HG03139 (cell line): ENCODE measurements at regions not wholly inside any gene's neighbourhood (a gene's known extent, or its start where the extent isn't known, plus 50 kb on each side); places are given as distances from the start of the nearest gene placed in this dataset.

ENCODE experiments used
- ATAC-seq: cut with Tn5 transposase; IDR thresholded peaks from one replicate; pipeline ENCODE4 v1.9.1; 2021; ENCODE audit not compliant: unreplicated experiment

DNA sequence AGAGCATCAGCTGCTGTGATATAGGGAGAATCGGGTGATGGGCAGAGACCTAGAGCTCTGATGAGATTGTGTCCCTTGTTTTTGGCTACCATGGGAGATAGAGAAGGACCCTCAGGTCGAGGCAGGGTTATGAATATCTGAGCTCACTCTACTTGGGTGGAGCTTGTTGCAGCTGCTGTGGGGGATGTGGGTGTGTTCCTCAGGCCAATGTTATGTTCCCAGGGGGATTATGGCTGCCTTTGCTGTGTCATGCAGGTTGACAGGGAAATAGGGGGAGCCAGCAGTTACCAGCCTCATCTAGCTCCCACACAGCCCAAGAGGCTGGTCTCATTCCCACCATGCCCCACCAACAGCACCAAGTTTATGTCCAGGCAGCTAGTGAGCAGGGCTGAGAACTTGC lies 131.5 kb downstream of the TRIM42 start:
- ATAC-seq, result no peak

DNA sequence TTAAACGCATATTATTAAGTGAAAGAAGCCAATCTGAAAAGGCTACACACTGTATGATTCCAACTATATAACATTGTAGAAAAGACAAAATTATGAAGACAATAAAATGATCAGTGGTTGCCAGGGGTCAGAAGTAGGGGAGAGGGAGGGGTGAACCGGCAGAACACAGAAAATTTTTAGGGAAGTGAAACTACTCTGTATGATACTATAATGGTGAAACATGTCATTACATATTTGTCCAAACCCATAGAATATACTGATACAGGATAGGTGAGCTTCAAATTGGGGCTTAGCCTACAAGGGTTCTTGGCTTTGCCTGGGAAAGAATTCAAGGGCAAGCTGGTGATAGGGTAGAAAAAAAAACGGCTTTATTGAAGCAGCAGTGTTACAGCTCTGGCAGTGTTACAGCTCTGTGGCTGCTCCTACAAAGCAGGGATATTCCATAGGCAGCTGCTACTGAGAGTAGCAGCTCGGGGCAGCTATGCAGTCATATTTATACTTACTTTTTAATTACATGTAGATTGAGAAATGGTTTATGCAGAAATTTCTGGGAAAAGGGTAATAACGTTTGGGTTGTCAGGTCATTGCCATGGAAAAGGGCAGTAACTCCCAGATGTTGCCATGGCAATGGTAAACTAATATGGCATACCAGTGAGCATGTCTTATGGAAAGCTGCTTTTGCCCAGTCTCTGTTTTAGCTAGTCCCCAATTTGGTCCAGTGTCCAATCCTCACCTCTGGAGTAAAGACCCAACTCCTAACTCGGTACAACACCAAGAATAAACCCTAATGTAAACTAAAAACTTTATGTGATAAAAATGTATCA lies 125.1 kb upstream of the SLC25A36 start:
- ATAC-seq, result peak; percentile 97

DNA sequence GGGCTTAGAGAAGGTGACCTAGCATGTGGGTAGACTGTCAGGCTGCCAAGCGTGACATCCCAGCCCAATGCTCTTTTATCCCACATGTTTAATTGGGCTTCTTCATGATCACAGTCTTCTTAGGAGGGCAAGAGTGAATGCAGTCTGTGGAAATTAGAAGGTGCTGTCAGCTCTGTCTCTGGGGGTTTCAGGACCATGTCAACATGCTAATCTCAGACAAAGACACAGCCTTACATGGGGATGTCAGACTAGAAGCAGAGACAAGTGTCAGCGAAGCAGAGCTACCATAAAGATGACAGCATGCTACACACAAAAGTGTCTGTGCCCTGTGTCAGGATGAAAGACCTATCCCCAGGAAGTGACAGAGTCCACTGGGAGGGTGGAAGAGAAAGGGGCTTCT lies 120.1 kb upstream of the SLC25A36 start:
- ATAC-seq, result no peak

DNA sequence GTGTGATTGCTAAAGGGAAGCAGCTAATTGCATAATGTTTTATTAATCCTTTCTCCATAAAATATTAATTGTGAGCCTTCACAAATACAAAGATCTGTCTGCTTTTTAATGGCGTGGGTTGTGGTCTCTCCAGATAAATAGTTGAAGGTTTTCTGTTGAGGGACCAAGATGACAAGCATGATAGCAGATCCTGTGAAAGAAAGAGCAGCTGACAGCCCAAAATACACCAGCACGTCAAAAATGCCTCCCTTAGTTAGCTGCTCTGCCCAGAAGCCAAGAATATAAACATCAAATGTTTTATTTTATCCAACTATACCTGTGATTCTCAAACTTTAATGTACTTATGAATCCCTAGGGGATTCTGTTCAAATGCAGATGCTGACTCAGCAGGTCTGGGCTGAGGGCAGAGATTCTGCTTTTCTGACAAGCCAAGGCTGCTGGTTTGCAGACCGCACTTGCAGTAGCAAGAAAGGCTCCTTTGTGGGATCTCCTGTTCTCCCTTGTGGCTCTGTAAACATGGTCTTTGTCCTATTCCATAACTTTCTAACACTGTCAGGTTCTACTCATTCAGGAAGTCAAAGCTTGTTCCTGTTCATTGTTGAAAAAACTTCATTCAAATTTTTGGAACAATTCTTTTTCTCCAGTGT lies 119.1 kb upstream of the SLC25A36 start:
- ATAC-seq, result no peak

DNA sequence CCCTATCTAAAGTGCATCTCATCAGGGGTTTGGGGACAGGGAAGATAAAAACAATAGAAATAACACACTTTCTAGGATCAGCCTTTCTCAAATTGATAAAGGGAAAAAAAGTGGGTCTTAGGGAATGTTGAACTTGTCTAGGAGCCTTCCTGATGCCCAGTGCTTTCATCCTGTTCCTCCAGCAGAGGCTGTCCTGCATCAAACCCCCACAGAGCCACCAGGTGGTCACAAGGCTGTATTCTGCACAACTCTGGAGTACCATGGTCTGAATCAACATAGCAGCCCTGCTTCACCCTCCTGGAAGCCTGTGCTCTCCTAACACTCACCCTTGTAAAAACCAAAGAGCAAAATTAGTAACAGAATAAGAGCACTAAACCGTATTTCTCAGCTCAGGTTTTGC lies 118.5 kb upstream of the SLC25A36 start:
- ATAC-seq, result no peak

DNA sequence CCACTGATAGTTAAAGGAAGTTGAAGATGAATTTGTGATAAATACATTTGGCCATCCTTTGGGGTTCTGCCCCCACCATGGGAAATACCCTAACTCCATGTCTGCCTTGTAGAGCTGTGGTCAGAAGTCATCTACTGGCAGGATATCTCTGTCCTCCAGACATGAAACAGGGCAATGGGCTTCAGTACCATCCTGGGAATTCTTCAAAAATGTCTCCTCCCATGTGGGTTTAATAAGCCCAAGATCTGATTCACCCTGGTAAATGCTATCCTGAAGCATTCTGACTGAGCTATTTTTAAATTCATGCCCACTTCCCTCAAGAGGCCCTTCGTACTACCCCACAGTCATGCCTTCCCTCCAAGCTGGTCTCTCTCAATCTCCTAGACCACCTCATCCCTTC lies 113.7 kb upstream of the SLC25A36 start:
- no peak for ATAC-seq

DNA sequence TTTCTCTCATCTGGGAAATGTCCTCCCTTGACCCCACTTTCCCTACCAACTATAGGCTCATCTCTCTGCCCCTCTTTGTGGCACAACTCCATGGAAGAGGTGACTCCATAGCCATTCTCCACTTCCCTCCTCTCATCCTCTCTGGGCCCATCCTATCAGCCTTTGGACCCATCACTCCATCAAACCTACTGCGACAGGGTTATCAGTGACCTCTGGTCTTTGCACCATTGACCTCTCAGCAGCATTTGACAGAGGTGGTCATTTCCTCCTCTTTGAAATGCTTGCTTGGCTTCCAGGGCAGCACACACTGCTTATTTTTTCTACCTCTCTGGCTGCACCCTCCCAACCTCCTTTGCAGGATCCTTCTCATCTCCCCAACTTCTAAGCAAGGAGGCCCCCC lies 113.1 kb upstream of the SLC25A36 start:
- no peak for ATAC-seq

DNA sequence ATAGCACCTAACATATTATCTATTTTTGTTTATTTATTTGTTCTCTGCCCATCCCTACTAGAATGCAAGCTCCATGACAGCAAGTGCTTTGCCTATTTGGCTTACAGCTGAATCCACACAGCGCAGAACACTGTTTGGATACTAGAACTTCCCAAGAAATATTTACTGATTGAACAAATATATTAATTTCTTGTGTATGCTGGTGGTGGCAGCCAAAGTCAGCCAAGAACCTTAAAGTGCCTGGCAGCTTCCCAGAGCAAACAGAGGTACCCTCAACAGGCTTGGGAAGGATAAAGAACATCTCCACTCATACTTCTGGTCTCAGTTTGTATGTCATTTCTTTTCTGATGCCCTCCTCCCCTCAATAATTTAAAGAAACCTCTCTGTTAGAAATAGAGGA lies 111.8 kb upstream of the SLC25A36 start:
- no peak for ATAC-seq

DNA sequence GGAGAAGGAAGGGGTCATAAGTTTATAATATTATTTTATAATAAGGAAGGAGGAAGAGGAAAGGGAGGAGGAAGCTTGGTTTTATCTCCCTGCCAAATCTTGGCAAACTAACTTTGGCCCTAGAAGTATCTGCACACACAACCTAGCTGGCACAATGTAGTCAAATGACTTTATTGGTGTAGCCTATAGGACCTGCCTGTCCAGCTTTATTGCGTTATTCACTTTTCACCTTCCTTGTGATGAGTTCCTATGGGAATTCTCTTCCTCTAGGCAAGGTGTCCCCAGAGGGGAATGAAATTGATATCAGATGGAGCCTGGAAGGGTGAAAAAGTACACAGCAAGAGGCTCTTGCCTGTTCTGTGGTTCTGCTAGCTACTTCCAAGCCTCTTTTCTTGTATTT lies 111.2 kb upstream of the SLC25A36 start:
- ATAC-seq, result no peak

DNA sequence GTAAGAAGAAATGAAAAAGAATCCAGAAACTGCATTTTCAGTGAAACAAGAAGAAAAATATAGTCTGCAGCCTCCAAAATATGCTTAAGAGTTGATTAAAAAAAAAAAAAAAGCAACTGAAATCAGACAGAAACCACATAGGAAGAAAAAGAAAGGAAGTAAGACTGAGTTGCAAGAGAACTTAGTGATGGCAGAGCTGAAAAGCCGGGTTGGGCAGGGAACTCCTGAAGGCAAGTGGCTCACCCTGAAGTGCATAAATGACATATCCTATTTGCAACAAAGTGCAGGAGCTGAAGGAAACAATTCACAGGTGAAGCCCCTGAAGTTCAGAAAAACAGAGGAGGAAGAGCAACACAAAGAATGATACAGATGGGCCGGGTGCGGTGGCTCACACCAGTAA lies 108.8 kb upstream of the SLC25A36 start:
- peak; percentile 79 for ATAC-seq

DNA sequence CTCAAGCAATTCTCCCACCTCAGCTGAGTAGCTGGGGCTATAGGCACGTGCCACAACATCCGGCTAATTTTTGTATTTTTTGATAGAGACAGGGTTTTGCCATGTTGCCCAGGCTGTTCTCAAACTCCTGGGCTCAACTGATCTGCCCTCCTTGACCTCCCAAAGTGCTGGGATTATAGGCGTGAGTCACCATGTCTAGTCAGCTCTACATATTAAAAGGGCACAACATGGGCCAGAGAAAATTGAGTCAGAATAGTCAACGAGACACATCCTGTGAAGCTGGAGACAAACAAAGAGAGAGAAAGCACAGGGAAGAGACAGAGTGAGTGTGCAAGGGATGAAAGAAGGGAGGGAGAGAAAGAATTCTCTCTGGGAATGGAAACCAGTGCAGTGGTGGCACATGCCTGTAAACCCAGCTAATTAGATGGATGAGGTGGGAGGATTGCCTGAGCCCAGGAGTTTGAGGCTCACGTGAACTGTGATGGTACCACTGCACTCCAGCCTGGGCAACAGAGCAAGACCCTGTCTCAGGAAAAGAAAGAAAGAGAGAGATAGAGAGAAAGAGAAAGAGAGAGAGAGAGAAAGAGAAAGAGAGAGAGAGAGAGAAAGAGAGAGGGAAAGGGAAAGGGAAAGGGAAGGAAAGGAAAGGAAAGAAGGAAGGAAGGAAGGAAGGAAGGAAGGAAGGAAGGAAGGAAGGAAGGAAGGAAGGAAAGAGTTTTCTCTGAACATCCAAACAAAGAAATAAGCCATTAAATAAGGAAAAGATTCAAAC lies 107.2 kb upstream of the SLC25A36 start:
- no peak for ATAC-seq

DNA sequence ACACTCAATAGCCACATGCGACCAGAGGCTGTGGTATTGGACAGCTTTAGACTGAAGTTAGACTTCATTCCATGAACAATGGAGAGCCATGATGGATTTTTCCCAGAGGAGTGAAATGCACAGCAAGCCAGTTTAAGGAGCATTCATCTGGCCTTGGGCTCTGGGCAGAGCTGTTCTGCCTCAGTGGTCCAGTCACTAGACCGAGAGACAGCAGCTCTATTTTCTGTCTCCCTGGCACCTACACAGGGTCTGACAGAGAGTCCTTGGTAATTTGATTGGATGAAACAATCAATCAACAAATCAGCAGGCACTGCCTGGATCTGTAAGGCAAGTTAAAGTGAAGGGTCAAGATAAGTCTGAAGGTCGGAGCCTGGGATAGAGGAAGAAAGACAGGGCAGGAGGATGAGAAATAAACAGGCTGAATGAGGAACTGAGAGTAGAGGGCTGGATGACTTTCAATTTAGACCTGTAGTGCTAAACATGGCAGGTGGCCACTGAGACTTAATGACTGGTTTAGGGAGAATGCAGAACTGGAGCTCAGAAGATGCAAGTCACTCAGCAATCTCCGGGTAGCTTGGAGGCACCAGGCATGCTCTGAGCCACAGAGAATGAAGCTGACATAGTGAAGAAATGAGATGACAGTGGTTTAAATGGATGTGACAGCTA lies 98.5 kb upstream of the SLC25A36 start:
- ATAC-seq, result peak; percentile 93

DNA sequence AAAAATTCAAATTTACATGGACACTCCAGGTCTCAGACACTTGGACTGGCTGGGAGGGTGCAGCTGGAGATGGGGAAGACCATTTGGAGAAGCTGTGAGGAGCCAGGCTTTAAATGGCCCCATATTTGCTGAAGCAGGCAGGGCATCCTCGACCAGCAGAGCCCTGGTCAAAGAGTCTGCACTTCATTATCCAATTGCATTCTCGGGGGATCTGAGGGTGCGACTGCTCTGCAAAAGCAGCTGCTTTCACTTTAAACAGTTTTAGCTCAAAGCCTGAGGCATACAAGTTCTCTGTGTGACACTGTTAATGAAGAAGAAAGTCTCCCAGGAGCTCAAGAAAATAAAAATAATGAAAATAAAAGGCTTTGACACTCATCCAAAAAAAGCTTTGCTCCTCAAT lies 98.0 kb upstream of the SLC25A36 start:
- ATAC-seq, result peak; percentile 9

DNA sequence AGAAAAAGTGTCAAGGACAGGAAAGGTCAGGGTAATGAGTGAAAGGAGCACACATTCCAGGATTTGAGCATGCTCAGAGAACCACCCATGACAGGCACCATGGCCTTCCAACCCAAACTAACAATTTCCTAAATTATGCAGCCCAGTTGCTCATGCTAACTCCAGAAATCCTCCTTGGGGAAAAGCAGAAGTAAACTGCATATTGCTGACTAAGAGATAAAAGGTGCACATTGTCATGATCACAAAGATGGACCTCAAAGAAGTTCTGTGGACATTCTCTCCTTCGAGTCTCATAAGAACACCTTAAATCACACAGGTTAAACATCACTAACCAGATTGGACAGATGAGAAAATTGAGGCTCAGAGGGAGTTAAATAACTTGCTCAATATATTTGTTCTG lies 97.6 kb upstream of the SLC25A36 start:
- no peak for ATAC-seq

DNA sequence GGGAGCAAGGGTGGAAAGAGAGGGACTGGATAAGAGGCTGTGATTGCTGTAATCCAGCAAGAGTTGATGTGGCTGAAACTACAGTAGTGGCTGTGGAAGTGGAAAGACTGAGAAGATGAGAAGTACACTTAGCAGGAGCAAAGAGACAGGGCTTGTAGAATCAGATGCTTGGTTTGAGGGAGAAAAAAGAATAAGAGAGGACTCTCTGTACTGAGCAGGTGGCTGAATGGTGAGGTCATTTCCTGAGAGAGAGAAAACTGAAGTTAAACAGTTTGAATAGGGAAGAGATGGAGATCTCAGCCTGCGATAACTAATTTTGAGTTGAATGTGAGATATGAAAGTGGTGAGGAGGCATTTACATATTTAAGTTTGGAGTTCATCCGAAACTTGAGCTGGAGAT lies 95.8 kb upstream of the SLC25A36 start:
- ATAC-seq, result peak; percentile 41

DNA sequence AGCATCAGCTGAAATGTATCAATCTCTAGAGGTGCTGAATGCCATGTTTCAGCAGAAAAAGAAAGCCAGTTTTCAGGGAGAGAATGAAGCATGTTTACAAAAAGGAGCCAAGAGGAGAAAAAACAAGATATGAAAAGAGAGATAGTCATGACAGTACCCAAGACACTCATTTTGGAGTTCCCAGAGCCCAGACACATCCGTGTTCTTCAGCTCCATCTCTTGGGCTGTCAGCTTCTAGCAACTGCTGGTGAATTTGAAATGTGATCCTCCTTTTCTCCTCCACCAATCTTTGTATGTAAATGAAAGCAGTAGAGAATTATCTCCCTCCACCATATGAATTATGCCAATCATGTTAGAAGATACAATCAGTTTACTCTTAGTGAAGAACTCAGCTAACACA lies 93.0 kb upstream of the SLC25A36 start:
- ATAC-seq, result no peak

DNA sequence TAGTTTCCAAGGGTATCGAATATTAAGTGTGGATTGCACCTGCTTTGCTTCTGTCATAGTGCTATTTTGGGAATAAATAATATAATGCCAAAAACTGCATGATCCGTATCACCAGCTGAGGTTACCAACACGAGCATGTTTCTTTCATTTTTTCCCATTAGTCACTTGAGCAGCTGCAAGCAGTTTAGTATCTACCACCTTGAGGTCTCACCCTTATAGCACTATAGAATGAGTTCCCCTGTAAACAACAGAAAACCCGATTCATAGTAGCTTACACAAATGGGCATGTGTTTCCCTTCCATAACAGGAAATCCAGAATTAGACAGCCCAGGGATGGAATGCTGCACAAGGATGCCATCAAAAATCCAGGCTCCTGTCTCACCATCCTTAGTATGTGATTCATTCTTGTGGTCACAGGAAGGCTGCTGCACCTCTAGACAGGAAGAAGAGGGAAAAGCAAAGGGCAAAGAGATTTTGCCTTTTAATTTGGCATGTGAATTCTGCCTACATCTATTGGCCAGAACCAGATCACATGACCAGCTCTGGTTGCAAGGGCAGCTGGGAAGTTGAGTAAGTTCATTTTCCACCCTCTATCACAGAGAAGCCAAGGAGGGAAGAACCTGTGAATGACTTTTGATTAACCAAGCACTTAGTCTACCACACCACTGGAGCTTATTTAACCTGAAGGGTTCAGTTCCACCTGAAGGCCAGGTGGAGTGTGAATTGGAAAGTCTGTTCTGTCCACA lies 91.3 kb upstream of the SLC25A36 start:
- no peak for ATAC-seq

DNA sequence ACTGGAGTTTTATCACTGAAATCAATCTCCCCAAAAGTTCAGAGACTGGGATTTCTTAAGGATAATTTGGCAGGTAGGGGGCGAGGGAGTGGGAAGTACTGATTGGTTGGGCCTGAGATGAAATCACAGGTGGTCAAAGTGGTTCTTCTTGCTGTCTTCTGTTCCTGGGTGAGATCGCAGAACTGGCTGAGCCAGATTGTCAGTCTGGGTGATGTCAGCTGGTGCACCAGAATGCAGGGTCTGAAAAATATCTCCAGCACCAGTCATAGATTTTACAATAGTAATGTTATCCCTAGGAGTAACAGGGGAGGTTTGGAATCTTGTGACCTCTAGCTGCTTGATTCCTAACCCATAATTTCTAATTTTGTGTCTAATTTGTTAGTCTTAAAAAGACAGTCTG lies 86.7 kb upstream of the SLC25A36 start:
- ATAC-seq, result no peak

DNA sequence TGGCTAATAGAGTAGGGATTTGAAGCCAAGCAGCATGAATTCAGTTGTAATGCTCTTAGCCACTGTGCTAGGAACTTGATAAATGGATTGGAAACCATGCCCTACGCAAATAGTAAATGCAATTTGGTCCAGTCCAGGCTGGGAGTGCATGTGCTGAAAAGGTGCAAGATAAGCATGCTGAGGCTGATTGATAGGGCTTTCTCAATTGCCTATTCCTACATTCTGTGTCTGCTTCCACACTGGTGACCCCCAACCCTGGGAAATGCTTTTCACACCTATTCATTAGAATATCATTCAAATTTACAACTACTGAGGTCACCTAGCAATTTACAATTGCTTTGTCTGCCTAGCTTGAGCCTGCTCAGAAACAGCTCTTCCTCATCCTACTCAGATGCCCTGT lies 84.7 kb upstream of the SLC25A36 start:
- ATAC-seq, result no peak

DNA sequence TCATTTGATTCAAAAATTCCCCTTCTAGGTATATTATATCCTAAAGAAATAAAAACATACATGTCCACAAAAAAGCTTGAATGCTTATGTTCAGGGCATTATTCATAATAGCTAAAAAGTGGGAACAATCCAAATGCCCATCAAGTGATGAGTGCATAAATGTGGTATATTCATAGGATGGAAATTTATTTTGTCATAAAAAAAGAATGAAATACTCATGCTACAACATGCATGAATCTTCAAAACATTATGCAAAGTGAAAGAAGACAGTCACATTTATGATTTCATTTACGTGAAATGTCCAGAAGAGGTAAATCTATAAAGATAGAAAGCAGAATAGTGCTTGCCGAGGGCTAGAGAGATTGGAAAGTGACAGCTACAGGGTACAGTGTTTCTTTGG lies 83.6 kb upstream of the SLC25A36 start:
- no peak for ATAC-seq
